ENCODE measurements at regions not wholly inside any gene's neighbourhood (a gene's known extent, or its start where the extent isn't known, plus 50 kb on each side); places are given as distances from the start of the nearest gene placed in this dataset.
"Not testable (repeated sequence)": the region's sequence is repeated elsewhere in the genome, so short reads cannot be mapped to it uniquely, and the experiment has no call there.

- TF ChIP-seq SNAI2 (CRISPR knock-in tag; IDR thresholded peaks at IDR 0.05); ZFP3 (CRISPR knock-in tag; IDR thresholded peaks at IDR 0.05); ZNF565 (CRISPR knock-in tag; conservative IDR thresholded peaks at IDR 0.05; ENCODE audit: low read depth); CREB5 (CRISPR knock-in tag; IDR thresholded peaks at IDR 0.05; ENCODE audit: low read depth); ZNF70 (CRISPR knock-in tag; IDR thresholded peaks at IDR 0.05); PPARA (CRISPR knock-in tag; IDR thresholded peaks at IDR 0.05; ENCODE audit: borderline replicate concordance): not testable (repeated sequence)
- TF ChIP-seq, protein P1, sequence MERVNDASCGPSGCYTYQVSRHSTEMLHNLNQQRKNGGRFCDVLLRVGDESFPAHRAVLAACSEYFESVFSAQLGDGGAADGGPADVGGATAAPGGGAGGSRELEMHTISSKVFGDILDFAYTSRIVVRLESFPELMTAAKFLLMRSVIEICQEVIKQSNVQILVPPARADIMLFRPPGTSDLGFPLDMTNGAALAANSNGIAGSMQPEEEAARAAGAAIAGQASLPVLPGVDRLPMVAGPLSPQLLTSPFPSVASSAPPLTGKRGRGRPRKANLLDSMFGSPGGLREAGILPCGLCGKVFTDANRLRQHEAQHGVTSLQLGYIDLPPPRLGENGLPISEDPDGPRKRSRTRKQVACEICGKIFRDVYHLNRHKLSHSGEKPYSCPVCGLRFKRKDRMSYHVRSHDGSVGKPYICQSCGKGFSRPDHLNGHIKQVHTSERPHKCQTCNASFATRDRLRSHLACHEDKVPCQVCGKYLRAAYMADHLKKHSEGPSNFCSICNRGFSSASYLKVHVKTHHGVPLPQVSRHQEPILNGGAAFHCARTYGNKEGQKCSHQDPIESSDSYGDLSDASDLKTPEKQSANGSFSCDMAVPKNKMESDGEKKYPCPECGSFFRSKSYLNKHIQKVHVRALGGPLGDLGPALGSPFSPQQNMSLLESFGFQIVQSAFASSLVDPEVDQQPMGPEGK (CRISPR knock-in tag; IDR thresholded peaks at IDR 0.05; ENCODE audit: borderline replicate concordance) = not testable (repeated sequence)
Measured at GRCh38 chr14:105682442-105682841, 156.1 kb downstream of the TMEM121 start.
